ENCODE measurements at regions not wholly inside any gene's neighbourhood (a gene's known extent, or its start where the extent isn't known, plus 50 kb on each side); places are given as distances from the start of the nearest gene placed in this dataset.

DNA sequence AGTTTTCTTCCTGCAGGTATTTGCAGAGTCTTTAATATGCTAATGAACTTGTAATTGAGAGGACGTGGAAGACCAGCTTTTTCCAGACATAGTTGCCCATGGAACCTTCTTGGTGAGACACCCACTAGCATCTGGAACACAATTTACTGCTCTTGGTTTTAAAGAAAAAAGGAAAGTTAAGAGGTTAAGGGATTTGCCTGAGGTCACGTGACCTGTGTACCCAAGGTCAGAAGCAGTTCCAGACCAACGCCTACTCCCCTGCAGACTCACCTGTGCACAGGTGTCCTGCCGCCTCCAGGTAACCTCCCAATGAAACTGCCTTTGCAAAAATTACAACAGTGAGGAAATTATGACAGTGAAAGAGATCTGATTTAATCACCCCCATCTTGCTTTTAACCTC lies 172.7 kb downstream of the ANAPC1 start:
- H3K4me3 ChIP-seq (ENCODE audit: insufficient read depth, low read depth, low read length), result no peak overlapping the region
- no CpG with 5 or more reads among the region's 4 CpGs for WGBS, 2 experiments (ENCODE audit: extremely low coverage in 2 of 2, insufficient read length in 1 of 2)
- H3K36me3 ChIP-seq (ENCODE audit: control insufficient read depth, insufficient read depth, low read length), result no peaks in the 10 kb centered on the region
- no peak overlapping the region for H3K27ac ChIP-seq (ENCODE audit: insufficient read depth, low read length)
- intact Hi-C loops (cut with micrococcal nuclease) (no loop called here), in situ Hi-C loops (cut with MboI; ENCODE audit: low sequenced_read_pairs) (loop anchor here (25.0 kb wide), 1 partner anchor 899 kb away; no protein-coding TSS in a partner anchor), dilution Hi-C loops (cut with HindIII; ENCODE audit: low sequenced_read_pairs, unreplicated experiment) (no loop called here)
- H3K9ac ChIP-seq (ENCODE audit: low read depth, low read length), result no peak overlapping the region
- H4K8ac ChIP-seq (ENCODE audit: low read depth in 2 of 2, low read length in 2 of 2), result no peak overlapping the region
- H3K4me1 ChIP-seq (ENCODE audit: control insufficient read depth, insufficient read depth, low read length), result peaks cover 1% of the 10 kb centered on the region; the same call in 1 of the 2 replicates
- H2AFZ ChIP-seq (replicated peaks; ENCODE audit: low read length, poor library complexity), result no peak overlapping the region
- DNase-seq (no peak), ATAC-seq (ENCODE audit: low read depth) (no peak)
- no peak overlapping the region for H4K5ac ChIP-seq (ENCODE audit: low read depth, low read length)
- H2AK5ac ChIP-seq (ENCODE audit: low read depth, low read length), result no peak overlapping the region
- H2BK15ac ChIP-seq (ENCODE audit: low read depth, low read length), result no peak overlapping the region
- no peak overlapping the region for H2BK5ac ChIP-seq (ENCODE audit: low read depth, low read length, poor library complexity, severe bottlenecking)
- TF ChIP-seq, protein P1, sequence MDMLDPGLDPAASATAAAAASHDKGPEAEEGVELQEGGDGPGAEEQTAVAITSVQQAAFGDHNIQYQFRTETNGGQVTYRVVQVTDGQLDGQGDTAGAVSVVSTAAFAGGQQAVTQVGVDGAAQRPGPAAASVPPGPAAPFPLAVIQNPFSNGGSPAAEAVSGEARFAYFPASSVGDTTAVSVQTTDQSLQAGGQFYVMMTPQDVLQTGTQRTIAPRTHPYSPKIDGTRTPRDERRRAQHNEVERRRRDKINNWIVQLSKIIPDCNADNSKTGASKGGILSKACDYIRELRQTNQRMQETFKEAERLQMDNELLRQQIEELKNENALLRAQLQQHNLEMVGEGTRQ (IDR thresholded peaks at IDR 0.05; ENCODE audit: low read depth, low read length), result no peak; the same call in 1 of the 2 replicates
- TF ChIP-seq RFX5 (IDR thresholded peaks at IDR 0.05; ENCODE audit: low read depth, low read length) (no peak), RCOR1 (IDR thresholded peaks at IDR 0.05; ENCODE audit: insufficient replicate concordance, low read length) (no peak), BHLHE40 (IDR thresholded peaks at IDR 0.05; ENCODE audit: low read depth, low read length) (no peak), MAFK (IDR thresholded peaks at IDR 0.05; ENCODE audit: low read depth, low read length) (no peak), CHD1 (IDR thresholded peaks at IDR 0.05; ENCODE audit: low read depth, low read length) (no peak), SMC3 (IDR thresholded peaks at IDR 0.05; ENCODE audit: low read depth, low read length) (no peak), FOS (IDR thresholded peaks at IDR 0.05; ENCODE audit: low read depth, low read length) (no peak), MAZ (IDR thresholded peaks at IDR 0.05; ENCODE audit: borderline replicate concordance, low read depth, low read length) (no peak), MXI1 (IDR thresholded peaks at IDR 0.05; ENCODE audit: borderline replicate concordance, low read depth, low read length) (no peak), NFE2L2 (IDR thresholded peaks at IDR 0.05; ENCODE audit: low read depth, low read length) (no peak), RAD21 (IDR thresholded peaks at IDR 0.05; ENCODE audit: low read length) (no peak), POLR2A (IDR thresholded peaks at IDR 0.05; ENCODE audit: low read depth, low read length) (no peak), CEBPB (IDR thresholded peaks at IDR 0.05; ENCODE audit: low read depth, low read length) (no peak)
- TF ChIP-seq, protein P2, sequence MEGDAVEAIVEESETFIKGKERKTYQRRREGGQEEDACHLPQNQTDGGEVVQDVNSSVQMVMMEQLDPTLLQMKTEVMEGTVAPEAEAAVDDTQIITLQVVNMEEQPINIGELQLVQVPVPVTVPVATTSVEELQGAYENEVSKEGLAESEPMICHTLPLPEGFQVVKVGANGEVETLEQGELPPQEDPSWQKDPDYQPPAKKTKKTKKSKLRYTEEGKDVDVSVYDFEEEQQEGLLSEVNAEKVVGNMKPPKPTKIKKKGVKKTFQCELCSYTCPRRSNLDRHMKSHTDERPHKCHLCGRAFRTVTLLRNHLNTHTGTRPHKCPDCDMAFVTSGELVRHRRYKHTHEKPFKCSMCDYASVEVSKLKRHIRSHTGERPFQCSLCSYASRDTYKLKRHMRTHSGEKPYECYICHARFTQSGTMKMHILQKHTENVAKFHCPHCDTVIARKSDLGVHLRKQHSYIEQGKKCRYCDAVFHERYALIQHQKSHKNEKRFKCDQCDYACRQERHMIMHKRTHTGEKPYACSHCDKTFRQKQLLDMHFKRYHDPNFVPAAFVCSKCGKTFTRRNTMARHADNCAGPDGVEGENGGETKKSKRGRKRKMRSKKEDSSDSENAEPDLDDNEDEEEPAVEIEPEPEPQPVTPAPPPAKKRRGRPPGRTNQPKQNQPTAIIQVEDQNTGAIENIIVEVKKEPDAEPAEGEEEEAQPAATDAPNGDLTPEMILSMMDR (conservative IDR thresholded peaks at IDR 0.05; ENCODE audit: low read depth, low read length), result no peak
- TF ChIP-seq, protein P3, sequence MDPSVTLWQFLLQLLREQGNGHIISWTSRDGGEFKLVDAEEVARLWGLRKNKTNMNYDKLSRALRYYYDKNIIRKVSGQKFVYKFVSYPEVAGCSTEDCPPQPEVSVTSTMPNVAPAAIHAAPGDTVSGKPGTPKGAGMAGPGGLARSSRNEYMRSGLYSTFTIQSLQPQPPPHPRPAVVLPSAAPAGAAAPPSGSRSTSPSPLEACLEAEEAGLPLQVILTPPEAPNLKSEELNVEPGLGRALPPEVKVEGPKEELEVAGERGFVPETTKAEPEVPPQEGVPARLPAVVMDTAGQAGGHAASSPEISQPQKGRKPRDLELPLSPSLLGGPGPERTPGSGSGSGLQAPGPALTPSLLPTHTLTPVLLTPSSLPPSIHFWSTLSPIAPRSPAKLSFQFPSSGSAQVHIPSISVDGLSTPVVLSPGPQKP (IDR thresholded peaks at IDR 0.05; ENCODE audit: borderline replicate concordance, low read depth, low read length), result no peak
- H4K20me1 ChIP-seq (ENCODE audit: insufficient read depth, low read length), result 0 out of 2 replicates have a peak, but pooled peaks cover 3% of the 10 kb centered on the region
- no peak overlapping the region for H2BK20ac ChIP-seq (ENCODE audit: low read depth, low read length)
- H3K9me1 ChIP-seq (ENCODE audit: insufficient read depth, low read length), result no peaks in the 10 kb centered on the region
- BruUV-seq (replicated peaks), result no TSS peak
- CTCF ChIA-PET, result no interaction called here
- H3K27me3 ChIP-seq (ENCODE audit: control insufficient read depth, insufficient read depth, low read length), result peaks cover 51% of the 10 kb centered on the region
- H3K14ac ChIP-seq (replicated peaks; ENCODE audit: low read depth, low read length), result no peak overlapping the region
- peaks cover 8% of the 10 kb centered on the region for H3K9me3 ChIP-seq (ENCODE audit: control insufficient read depth, insufficient read depth, low read length)
- H3K18ac ChIP-seq (ENCODE audit: low read depth, low read length), result no peak overlapping the region
- no peak overlapping the region for H3K4ac ChIP-seq (ENCODE audit: low read depth, low read length)
- no peak overlapping the region for H3K23ac ChIP-seq (ENCODE audit: low read depth, low read length)
- no peak overlapping the region for H2AK9ac ChIP-seq (replicated peaks; ENCODE audit: low read depth, low read length, poor library complexity)
- no peak overlapping the region for H2BK120ac ChIP-seq (ENCODE audit: low read depth, low read length)
- H3K79me1 ChIP-seq (ENCODE audit: low read depth in 1 of 2, low read length in 2 of 2), result no peaks in the 10 kb centered on the region
- POLR2A ChIA-PET (ENCODE audit: unreplicated experiment), result no interaction called here
- H3K4me2 ChIP-seq (ENCODE audit: low read depth, low read length), result no peak overlapping the region
- no peak overlapping the region for H4K91ac ChIP-seq (ENCODE audit: insufficient read depth, low read depth, low read length)
- H3K56ac ChIP-seq (ENCODE audit: extremely low read depth, insufficient read depth, low read length), result no peak overlapping the region
